H1 (cell line): ENCODE measurements at regions not wholly inside any gene's neighbourhood (a gene's known extent, or its start where the extent isn't known, plus 50 kb on each side); places are given as distances from the start of the nearest gene placed in this dataset.

Experiments used
- CTCF ChIA-PET: fragments of 300-600 bp; sonication (Branson Sonifier 250); formaldehyde crosslinking; loops from one replicate; lab custom pipeline; 2021; ENCODE audit not compliant: partially characterized antibody; lab: Charles Lee
- POLR2A ChIA-PET: fragments of 300-600 bp; sonication (Branson Sonifier 250); formaldehyde crosslinking; loops from one replicate; lab custom pipeline; 2021; ENCODE audit warnings: inconsistent platforms; ENCODE audit not compliant: partially characterized antibody; lab: Charles Lee
- DNase-seq, 2 experiments: peaks; one replicate each; pipeline versions ENCODE4 v3.0.0 to v3.0.0-alpha.2; 2010 to 2022; ENCODE audit warnings: low spot score in 2 of 2, low read depth in 1 of 2, mixed read lengths in 1 of 2
- FAIRE-seq: peaks from 2 replicates; lab custom pipeline; 2011; peaks lifted over from hg19 to GRCh38; lab: Jason Lieb, UNC
- H2AFZ ChIP-seq: 2 replicates; pipeline ENCODE4 v1.8.1; 2012; ENCODE audit warnings: low read length, inconsistent platforms
- H2AK5ac ChIP-seq: 2 replicates; pipeline ENCODE4 v1.6.1; 2013; ENCODE audit warnings: low read depth, low read length
- H2BK120ac ChIP-seq: replicated peaks from 2 replicates; pipeline ENCODE3; 2013; ENCODE audit warnings: low read depth, low read length, inconsistent platforms
- H2BK12ac ChIP-seq: 2 replicates; pipeline ENCODE4 v1.6.1; 2013; ENCODE audit warnings: low read depth, low read length
- H2BK15ac ChIP-seq: 2 replicates; pipeline ENCODE4 v1.6.1; 2013; ENCODE audit warnings: low read length
- H2BK20ac ChIP-seq: 2 replicates; pipeline ENCODE4 v1.6.1; 2013; ENCODE audit warnings: low read length
- H2BK5ac ChIP-seq: 2 replicates; pipeline ENCODE4 v1.6.1; 2013; ENCODE audit warnings: low read depth, low read length
- H3K14ac ChIP-seq: 2 replicates; pipeline ENCODE4 v1.6.1; 2013; ENCODE audit warnings: inconsistent platforms; ENCODE audit not compliant: insufficient read length
- H3K18ac ChIP-seq: 2 replicates; pipeline ENCODE4 v1.6.1; 2013; ENCODE audit warnings: low read length; ENCODE audit errors: extremely low read depth
- H3K23ac ChIP-seq: 2 replicates; pipeline ENCODE4 v1.6.1; 2013; ENCODE audit warnings: inconsistent platforms; ENCODE audit not compliant: insufficient read length
- H3K23me2 ChIP-seq: 2 replicates; pipeline ENCODE4 v1.6.1; 2013; ENCODE audit warnings: low read depth, low read length
- H3K27ac ChIP-seq: 2 replicates; pipeline ENCODE4 v1.6.1; 2011; ENCODE audit warnings: low read depth, low read length, inconsistent platforms
- H3K27me3 ChIP-seq, 4 experiments: replicated peaks in 1 of 4; 1 replicate in 1 of 4; 2 replicates in 3 of 4; pipeline versions ENCODE4 v1.6.1 to v1.8.1; 2011 to 2013; ENCODE audit warnings: low read length in 3 of 4, mild to moderate bottlenecking in 3 of 4, inconsistent platforms in 2 of 4, mixed read lengths in 2 of 4, moderate library complexity in 1 of 4; ENCODE audit not compliant: control insufficient read depth in 3 of 4, insufficient read depth in 3 of 4; ENCODE audit errors: extremely low read depth in 1 of 4
- H3K36me3 ChIP-seq, 4 experiments: 2 replicates each; pipeline versions ENCODE4 v1.6.1 to v1.8.1; 2011 to 2013; ENCODE audit warnings: mild to moderate bottlenecking in 4 of 4, low read length in 3 of 4, moderate library complexity in 2 of 4, control low read depth in 1 of 4, inconsistent platforms in 1 of 4; ENCODE audit not compliant: insufficient read depth in 4 of 4, control insufficient read depth in 2 of 4
- H3K4ac ChIP-seq: replicated peaks from 2 replicates; pipeline ENCODE3; 2013; ENCODE audit warnings: low read length, low read depth, mixed read lengths, inconsistent platforms; ENCODE audit not compliant: insufficient read length
- H3K4me1 ChIP-seq, 4 experiments: replicated peaks in 1 of 4; 1 replicate in 1 of 4; 2 replicates in 3 of 4; pipeline versions ENCODE4 v1.6.1 to v1.8.1; 2011 to 2013; ENCODE audit warnings: low read length in 3 of 4, inconsistent platforms in 2 of 4, mixed read lengths in 1 of 4; ENCODE audit not compliant: insufficient read depth in 4 of 4, control insufficient read depth in 3 of 4
- H3K4me2 ChIP-seq, 2 experiments: 2 replicates each; pipeline versions ENCODE4 v1.6.1 to v1.8.1; 2011 to 2013; ENCODE audit warnings: low read depth in 2 of 2, low read length in 2 of 2, control low read depth in 1 of 2, inconsistent platforms in 1 of 2, mild to moderate bottlenecking in 1 of 2; ENCODE audit not compliant: insufficient read depth in 1 of 2
- H3K4me3 ChIP-seq, 4 experiments: fragments of 200-600, 300-600 bp in 1 of 4; sonication (generic), shearing (Covaris generic), sonication (Bioruptor Twin) in 1 of 4; 2 replicates each; pipeline versions ENCODE4 v1.5.1 to v1.8.1; 2011 to 2016; ENCODE audit warnings: low read length in 4 of 4, low read depth in 3 of 4, control low read depth in 2 of 4, inconsistent platforms in 2 of 4, mild to moderate bottlenecking in 2 of 4, mixed read lengths in 1 of 4, moderate library complexity in 1 of 4; ENCODE audit not compliant: insufficient read depth in 2 of 4; ENCODE audit errors: extremely low read depth in 1 of 4
- H3K56ac ChIP-seq: replicated peaks from 2 replicates; pipeline ENCODE3; 2013; ENCODE audit warnings: low read depth, mild to moderate bottlenecking, mixed read lengths, low read length, inconsistent platforms; ENCODE audit not compliant: insufficient read length
- H3K79me1 ChIP-seq: 2 replicates; pipeline ENCODE4 v1.6.1; 2013; ENCODE audit warnings: low read depth, low read length, control low read depth
- H3K79me2 ChIP-seq, 2 experiments: 2 replicates each; pipeline versions ENCODE4 v1.6.1 to v1.8.1; 2012 to 2013; ENCODE audit warnings: low read length in 2 of 2, mild to moderate bottlenecking in 2 of 2, inconsistent platforms in 1 of 2; ENCODE audit not compliant: insufficient read depth in 2 of 2, control insufficient read depth in 1 of 2
- H3K9ac ChIP-seq, 4 experiments: replicated peaks in 1 of 4; 1 replicate in 1 of 4; 2 replicates in 3 of 4; pipeline versions ENCODE4 v1.6.1 to v1.8.1; 2011 to 2013; ENCODE audit warnings: low read depth in 3 of 4, low read length in 3 of 4, control low read depth in 2 of 4, mild to moderate bottlenecking in 2 of 4, moderate library complexity in 2 of 4, inconsistent platforms in 1 of 4; ENCODE audit errors: extremely low read depth in 1 of 4
- H3K9me3 ChIP-seq, 2 experiments: 2 replicates each; pipeline versions ENCODE4 v1.6.1 to v1.8.1; 2012 to 2013; ENCODE audit warnings: mild to moderate bottlenecking in 2 of 2, moderate library complexity in 2 of 2, control low read depth in 1 of 2, inconsistent platforms in 1 of 2, low read depth in 1 of 2, low read length in 1 of 2, mixed read lengths in 1 of 2; ENCODE audit not compliant: insufficient read depth in 2 of 2
- H4K20me1 ChIP-seq, 2 experiments: replicated peaks in 1 of 2; 2 replicates each; pipeline versions ENCODE3 to v1.8.1; 2011 to 2013; ENCODE audit warnings: inconsistent platforms in 2 of 2, low read length in 2 of 2, mild to moderate bottlenecking in 1 of 2; ENCODE audit not compliant: insufficient read depth in 2 of 2, control insufficient read depth in 1 of 2
- H4K5ac ChIP-seq: 2 replicates; pipeline ENCODE4 v1.6.1; 2013; ENCODE audit warnings: low read length, low read depth, mixed read lengths, inconsistent platforms; ENCODE audit not compliant: insufficient read length
- H4K8ac ChIP-seq: 2 replicates; pipeline ENCODE4 v1.8.0; 2013; ENCODE audit warnings: mild to moderate bottlenecking, moderate library complexity, low read length, inconsistent platforms; ENCODE audit not compliant: insufficient read depth; ENCODE audit errors: extremely low read depth
- H4K91ac ChIP-seq: replicated peaks from 2 replicates; pipeline ENCODE3; 2013; ENCODE audit warnings: low read length, mixed read lengths, inconsistent platforms; ENCODE audit not compliant: insufficient read length
- BACH1 ChIP-seq: IDR thresholded peaks from 2 replicates; pipeline ENCODE4 v1.6.1; 2012; ENCODE audit warnings: low read length, improper control_type of control experiment
- GTF2F1 ChIP-seq: IDR thresholded peaks from 2 replicates; pipeline ENCODE4 v1.6.1; 2012; ENCODE audit warnings: low read depth, low read length, improper control_type of control experiment, borderline replicate concordance
- NANOG ChIP-seq: IDR thresholded peaks from 2 replicates; pipeline ENCODE4 v1.6.1; 2011; ENCODE audit warnings: low read length, low read depth, mild to moderate bottlenecking, inconsistent platforms; ENCODE audit not compliant: insufficient read depth, poor library complexity, severe bottlenecking
- POLR2A ChIP-seq, 2 experiments: IDR thresholded peaks; 1 replicate in 1 of 2; 2 replicates in 1 of 2; pipeline ENCODE4 v1.6.1; 2011; ENCODE audit warnings: low read depth in 2 of 2, low read length in 2 of 2, mild to moderate bottlenecking in 2 of 2; ENCODE audit errors: control extremely low read depth in 1 of 2
- RXRA ChIP-seq: IDR thresholded peaks from 2 replicates; pipeline ENCODE4 v1.6.1; 2011; ENCODE audit warnings: low read depth, mild to moderate bottlenecking, low read length, moderate library complexity; ENCODE audit not compliant: insufficient read depth
- TAF7 ChIP-seq: optimal IDR thresholded peaks from 2 replicates; pipeline ENCODE3; 2011; ENCODE audit warnings: low read depth, mild to moderate bottlenecking, inconsistent platforms, low read length, moderate library complexity, borderline replicate concordance
- WGBS, 2 experiments: shearing (Covaris generic) in 1 of 2; methylation state at CpG; one replicate each; pipeline versions ENCODE4 v1.1.6 to v1.1.7; 2013 to 2015; ENCODE audit warnings: low lambda C conversion rate in 2 of 2, mixed read lengths in 2 of 2, inconsistent platforms in 1 of 2, low coverage in 1 of 2, missing lambda C conversion rate in 1 of 2; ENCODE audit not compliant: insufficient replicate concordance in 2 of 2, insufficient coverage in 1 of 2, insufficient read length in 1 of 2; ENCODE audit errors: extremely low coverage in 1 of 2, missing lambda C conversion rate in 1 of 2; 5-methylcytosine and 5-hydroxymethylcytosine counted together

DNA sequence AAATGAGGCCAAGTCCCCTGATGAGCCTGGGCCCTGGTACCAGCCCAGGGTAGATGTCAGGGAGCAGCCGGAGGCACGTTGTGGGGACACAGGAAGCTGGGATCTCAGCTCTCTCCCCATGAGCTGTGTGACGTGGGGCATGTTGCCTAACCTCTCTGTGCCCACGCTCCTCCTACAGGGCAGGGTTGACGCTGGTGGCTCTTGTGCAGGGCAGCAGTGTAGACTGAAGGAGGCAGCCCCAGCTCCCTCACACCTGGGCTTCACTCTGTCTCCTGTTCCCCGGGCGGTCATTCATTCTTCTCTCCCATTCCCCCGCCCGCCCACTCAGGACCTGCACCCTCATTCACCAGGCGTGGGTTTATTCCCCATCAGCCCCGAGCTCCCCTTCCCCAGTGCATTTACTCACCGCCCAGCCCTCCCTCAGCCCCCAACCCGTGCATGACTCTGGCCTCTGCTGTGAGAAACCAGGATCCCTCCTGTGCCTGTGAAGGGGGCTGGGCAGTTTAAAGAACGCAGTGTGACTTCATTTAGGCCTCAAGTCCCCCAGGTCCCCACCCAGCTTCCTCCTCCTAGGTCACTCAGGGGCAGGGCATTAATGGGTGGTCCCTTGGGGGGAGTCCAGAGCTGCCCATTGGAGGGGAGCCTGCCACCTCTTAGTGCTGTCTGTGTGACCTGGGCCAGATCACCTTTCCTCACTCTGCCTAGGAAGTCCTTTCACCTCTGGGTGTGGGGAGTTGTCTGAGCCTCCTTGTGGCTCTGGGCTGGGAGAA, 285.7 kb downstream of the PTPRU start:
- H2BK5ac ChIP-seq = no peak overlapping the region
- no peak overlapping the region for H3K18ac ChIP-seq
- no peaks in the 10 kb centered on the region for H4K20me1 ChIP-seq
- H3K23ac ChIP-seq = no peak overlapping the region
- H2BK120ac ChIP-seq = no peak overlapping the region
- no peak overlapping the region for H4K91ac ChIP-seq
- FAIRE-seq = no peak
- H3K36me3 ChIP-seq = no peaks in the 10 kb centered on the region
- no peak overlapping the region for H3K4me3 ChIP-seq
- H2BK20ac ChIP-seq = no peak overlapping the region
- no peaks in the 10 kb centered on the region for H3K23me2 ChIP-seq
- H3K4ac ChIP-seq = no peak overlapping the region
- no peaks in the 10 kb centered on the region for H3K27me3 ChIP-seq
- TF ChIP-seq NANOG (no peak), RXRA (no peak), GTF2F1 (no peak), POLR2A (IDR thresholded peaks at IDR 0.05; ENCODE audit: control extremely low read depth in 1 of 2, low read depth in 2 of 2, low read length in 2 of 2) (no peak), TAF7 (no peak), BACH1 (no peak)
- H3K56ac ChIP-seq = no peak overlapping the region
- CTCF ChIA-PET = interaction anchor here (0.9 kb wide), 1 partner anchor 38 kb away, joined by 3 read pairs; no protein-coding TSS in a partner anchor
- H3K79me1 ChIP-seq = no peaks in the 10 kb centered on the region
- H2AK5ac ChIP-seq = no peak overlapping the region
- no peaks in the 10 kb centered on the region for H3K79me2 ChIP-seq
- H4K5ac ChIP-seq = no peak overlapping the region
- H3K9ac ChIP-seq = no peak overlapping the region
- peak in 1 of 2 experiments; percentile 35 for DNase-seq
- H2BK12ac ChIP-seq = no peak overlapping the region
- peak overlapping the region; percentile 47; the same call in 1 of the 2 replicates for H4K8ac ChIP-seq
- no peak overlapping the region for H2AFZ ChIP-seq
- no peak overlapping the region for H3K27ac ChIP-seq
- no peak overlapping the region for H2BK15ac ChIP-seq
- H3K4me1 ChIP-seq = peaks cover 0 to 7% (median 2%) of the 10 kb centered on the region in 4 experiments; a peak in 2 of 7 replicates
- POLR2A ChIA-PET = no interaction called here
- no peak overlapping the region for H3K4me2 ChIP-seq
- 73% methylated on average over 8 of the region's 14 CpGs; no CpG with 5 or more reads in 1 of the 2 experiments for WGBS, 2 experiments
- no peak overlapping the region for H3K14ac ChIP-seq
- no peaks in the 10 kb centered on the region for H3K9me3 ChIP-seq
